H1 (cell line): ENCODE measurements at regions not wholly inside any gene's neighbourhood (a gene's known extent, or its start where the extent isn't known, plus 50 kb on each side); places are given as distances from the start of the nearest gene placed in this dataset.
A peak's percentile ranks its signal among the peaks of the same experiment; 100 is the strongest.

Experiments used
- CTCF ChIA-PET: fragments of 300-600 bp; sonication (Branson Sonifier 250); formaldehyde crosslinking; loops from one replicate; lab custom pipeline; 2021; ENCODE audit not compliant: partially characterized antibody; lab: Charles Lee
- POLR2A ChIA-PET: fragments of 300-600 bp; sonication (Branson Sonifier 250); formaldehyde crosslinking; loops from one replicate; lab custom pipeline; 2021; ENCODE audit warnings: inconsistent platforms; ENCODE audit not compliant: partially characterized antibody; lab: Charles Lee
- DNase-seq, 2 experiments: peaks; one replicate each; pipeline versions ENCODE4 v3.0.0 to v3.0.0-alpha.2; 2010 to 2022; ENCODE audit warnings: low spot score in 2 of 2, low read depth in 1 of 2, mixed read lengths in 1 of 2
- FAIRE-seq: peaks from 2 replicates; lab custom pipeline; 2011; peaks lifted over from hg19 to GRCh38; lab: Jason Lieb, UNC
- H2AFZ ChIP-seq: 2 replicates; pipeline ENCODE4 v1.8.1; 2012; ENCODE audit warnings: low read length, inconsistent platforms
- H2AK5ac ChIP-seq: 2 replicates; pipeline ENCODE4 v1.6.1; 2013; ENCODE audit warnings: low read depth, low read length
- H2BK120ac ChIP-seq: replicated peaks from 2 replicates; pipeline ENCODE3; 2013; ENCODE audit warnings: low read depth, low read length, inconsistent platforms
- H2BK12ac ChIP-seq: 2 replicates; pipeline ENCODE4 v1.6.1; 2013; ENCODE audit warnings: low read depth, low read length
- H2BK15ac ChIP-seq: 2 replicates; pipeline ENCODE4 v1.6.1; 2013; ENCODE audit warnings: low read length
- H2BK20ac ChIP-seq: 2 replicates; pipeline ENCODE4 v1.6.1; 2013; ENCODE audit warnings: low read length
- H2BK5ac ChIP-seq: 2 replicates; pipeline ENCODE4 v1.6.1; 2013; ENCODE audit warnings: low read depth, low read length
- H3K14ac ChIP-seq: 2 replicates; pipeline ENCODE4 v1.6.1; 2013; ENCODE audit warnings: inconsistent platforms; ENCODE audit not compliant: insufficient read length
- H3K18ac ChIP-seq: 2 replicates; pipeline ENCODE4 v1.6.1; 2013; ENCODE audit warnings: low read length; ENCODE audit errors: extremely low read depth
- H3K23ac ChIP-seq: 2 replicates; pipeline ENCODE4 v1.6.1; 2013; ENCODE audit warnings: inconsistent platforms; ENCODE audit not compliant: insufficient read length
- H3K23me2 ChIP-seq: 2 replicates; pipeline ENCODE4 v1.6.1; 2013; ENCODE audit warnings: low read depth, low read length
- H3K27ac ChIP-seq: 2 replicates; pipeline ENCODE4 v1.6.1; 2011; ENCODE audit warnings: low read depth, low read length, inconsistent platforms
- H3K27me3 ChIP-seq, 4 experiments: replicated peaks in 1 of 4; 1 replicate in 1 of 4; 2 replicates in 3 of 4; pipeline versions ENCODE4 v1.6.1 to v1.8.1; 2011 to 2013; ENCODE audit warnings: low read length in 3 of 4, mild to moderate bottlenecking in 3 of 4, inconsistent platforms in 2 of 4, mixed read lengths in 2 of 4, moderate library complexity in 1 of 4; ENCODE audit not compliant: control insufficient read depth in 3 of 4, insufficient read depth in 3 of 4; ENCODE audit errors: extremely low read depth in 1 of 4
- H3K36me3 ChIP-seq, 4 experiments: 2 replicates each; pipeline versions ENCODE4 v1.6.1 to v1.8.1; 2011 to 2013; ENCODE audit warnings: mild to moderate bottlenecking in 4 of 4, low read length in 3 of 4, moderate library complexity in 2 of 4, control low read depth in 1 of 4, inconsistent platforms in 1 of 4; ENCODE audit not compliant: insufficient read depth in 4 of 4, control insufficient read depth in 2 of 4
- H3K4ac ChIP-seq: replicated peaks from 2 replicates; pipeline ENCODE3; 2013; ENCODE audit warnings: low read length, low read depth, mixed read lengths, inconsistent platforms; ENCODE audit not compliant: insufficient read length
- H3K4me1 ChIP-seq, 4 experiments: replicated peaks in 1 of 4; 1 replicate in 1 of 4; 2 replicates in 3 of 4; pipeline versions ENCODE4 v1.6.1 to v1.8.1; 2011 to 2013; ENCODE audit warnings: low read length in 3 of 4, inconsistent platforms in 2 of 4, mixed read lengths in 1 of 4; ENCODE audit not compliant: insufficient read depth in 4 of 4, control insufficient read depth in 3 of 4
- H3K4me2 ChIP-seq, 2 experiments: 2 replicates each; pipeline versions ENCODE4 v1.6.1 to v1.8.1; 2011 to 2013; ENCODE audit warnings: low read depth in 2 of 2, low read length in 2 of 2, control low read depth in 1 of 2, inconsistent platforms in 1 of 2, mild to moderate bottlenecking in 1 of 2; ENCODE audit not compliant: insufficient read depth in 1 of 2
- H3K4me3 ChIP-seq, 4 experiments: fragments of 200-600, 300-600 bp in 1 of 4; sonication (generic), shearing (Covaris generic), sonication (Bioruptor Twin) in 1 of 4; 2 replicates each; pipeline versions ENCODE4 v1.5.1 to v1.8.1; 2011 to 2016; ENCODE audit warnings: low read length in 4 of 4, low read depth in 3 of 4, control low read depth in 2 of 4, inconsistent platforms in 2 of 4, mild to moderate bottlenecking in 2 of 4, mixed read lengths in 1 of 4, moderate library complexity in 1 of 4; ENCODE audit not compliant: insufficient read depth in 2 of 4; ENCODE audit errors: extremely low read depth in 1 of 4
- H3K56ac ChIP-seq: replicated peaks from 2 replicates; pipeline ENCODE3; 2013; ENCODE audit warnings: low read depth, mild to moderate bottlenecking, mixed read lengths, low read length, inconsistent platforms; ENCODE audit not compliant: insufficient read length
- H3K79me1 ChIP-seq: 2 replicates; pipeline ENCODE4 v1.6.1; 2013; ENCODE audit warnings: low read depth, low read length, control low read depth
- H3K79me2 ChIP-seq, 2 experiments: 2 replicates each; pipeline versions ENCODE4 v1.6.1 to v1.8.1; 2012 to 2013; ENCODE audit warnings: low read length in 2 of 2, mild to moderate bottlenecking in 2 of 2, inconsistent platforms in 1 of 2; ENCODE audit not compliant: insufficient read depth in 2 of 2, control insufficient read depth in 1 of 2
- H3K9ac ChIP-seq, 4 experiments: replicated peaks in 1 of 4; 1 replicate in 1 of 4; 2 replicates in 3 of 4; pipeline versions ENCODE4 v1.6.1 to v1.8.1; 2011 to 2013; ENCODE audit warnings: low read depth in 3 of 4, low read length in 3 of 4, control low read depth in 2 of 4, mild to moderate bottlenecking in 2 of 4, moderate library complexity in 2 of 4, inconsistent platforms in 1 of 4; ENCODE audit errors: extremely low read depth in 1 of 4
- H3K9me3 ChIP-seq, 2 experiments: 2 replicates each; pipeline versions ENCODE4 v1.6.1 to v1.8.1; 2012 to 2013; ENCODE audit warnings: mild to moderate bottlenecking in 2 of 2, moderate library complexity in 2 of 2, control low read depth in 1 of 2, inconsistent platforms in 1 of 2, low read depth in 1 of 2, low read length in 1 of 2, mixed read lengths in 1 of 2; ENCODE audit not compliant: insufficient read depth in 2 of 2
- H4K20me1 ChIP-seq, 2 experiments: replicated peaks in 1 of 2; 2 replicates each; pipeline versions ENCODE3 to v1.8.1; 2011 to 2013; ENCODE audit warnings: inconsistent platforms in 2 of 2, low read length in 2 of 2, mild to moderate bottlenecking in 1 of 2; ENCODE audit not compliant: insufficient read depth in 2 of 2, control insufficient read depth in 1 of 2
- H4K5ac ChIP-seq: 2 replicates; pipeline ENCODE4 v1.6.1; 2013; ENCODE audit warnings: low read length, low read depth, mixed read lengths, inconsistent platforms; ENCODE audit not compliant: insufficient read length
- H4K8ac ChIP-seq: 2 replicates; pipeline ENCODE4 v1.8.0; 2013; ENCODE audit warnings: mild to moderate bottlenecking, moderate library complexity, low read length, inconsistent platforms; ENCODE audit not compliant: insufficient read depth; ENCODE audit errors: extremely low read depth
- H4K91ac ChIP-seq: replicated peaks from 2 replicates; pipeline ENCODE3; 2013; ENCODE audit warnings: low read length, mixed read lengths, inconsistent platforms; ENCODE audit not compliant: insufficient read length
- CHD1 ChIP-seq: IDR thresholded peaks from 2 replicates; pipeline ENCODE4 v1.6.1; 2012; ENCODE audit warnings: low read depth, low read length, improper control_type of control experiment
- GABPA ChIP-seq: IDR thresholded peaks from 2 replicates; pipeline ENCODE4 v1.6.1; 2011; ENCODE audit warnings: mild to moderate bottlenecking, low read length, moderate library complexity, borderline replicate concordance; ENCODE audit not compliant: insufficient read depth
- MAX ChIP-seq: IDR thresholded peaks from 2 replicates; pipeline ENCODE4 v1.6.1; 2012; ENCODE audit warnings: inconsistent platforms
- RXRA ChIP-seq: IDR thresholded peaks from 2 replicates; pipeline ENCODE4 v1.6.1; 2011; ENCODE audit warnings: low read depth, mild to moderate bottlenecking, low read length, moderate library complexity; ENCODE audit not compliant: insufficient read depth
- SP1 ChIP-seq: IDR thresholded peaks from 2 replicates; pipeline ENCODE4 v1.6.1; 2011; ENCODE audit warnings: low read depth, low read length
- SUZ12 ChIP-seq: fragments of 200-600 bp; sonication (generic); IDR thresholded peaks from 2 replicates; pipeline ENCODE4 v1.6.1; 2012; ENCODE audit warnings: mild to moderate bottlenecking, inconsistent platforms, low read length, moderate library complexity, mixed read lengths
- WGBS, 2 experiments: shearing (Covaris generic) in 1 of 2; methylation state at CpG; one replicate each; pipeline versions ENCODE4 v1.1.6 to v1.1.7; 2013 to 2015; ENCODE audit warnings: low lambda C conversion rate in 2 of 2, mixed read lengths in 2 of 2, inconsistent platforms in 1 of 2, low coverage in 1 of 2, missing lambda C conversion rate in 1 of 2; ENCODE audit not compliant: insufficient replicate concordance in 2 of 2, insufficient coverage in 1 of 2, insufficient read length in 1 of 2; ENCODE audit errors: extremely low coverage in 1 of 2, missing lambda C conversion rate in 1 of 2; 5-methylcytosine and 5-hydroxymethylcytosine counted together

GRCh38 chr12:116481726-116482125 lies 77.5 kb upstream of the MAP1LC3B2 start:
- DNase-seq (no peak), FAIRE-seq (no peak)
- Histone ChIP-seq H3K23me2 (no peaks in the 10 kb centered on the region), H2BK15ac (no peak overlapping the region), H3K18ac (no peak overlapping the region; the same call in 1 of the 2 replicates), H3K36me3 (no peaks in the 10 kb centered on the region), H3K14ac (no peak overlapping the region), H3K4me3 (no peak overlapping the region), H4K8ac (no peak overlapping the region), H2AK5ac (no peak overlapping the region), H3K9me3 (peaks cover 3 to 8% of the 10 kb centered on the region in 2 experiments; a peak in 2 of 4 replicates), H3K4ac (peak overlapping the region; percentile 71), H3K79me2 (no peaks in the 10 kb centered on the region), H4K91ac (no peak overlapping the region), H3K23ac (no peak overlapping the region), H2AFZ (0 out of 2 replicates have a peak overlapping the region, but pooled peaks have one; percentile 32), H3K4me1 (no peaks in the 10 kb centered on the region; a peak in 1 of 7 replicates), H4K5ac (no peak overlapping the region), H4K20me1 (no peaks in the 10 kb centered on the region), H2BK5ac (no peak overlapping the region), H3K9ac (no peak overlapping the region), H2BK12ac (no peak overlapping the region), H3K27me3 (no peaks in the 10 kb centered on the region), H3K56ac (no peak overlapping the region), H2BK20ac (no peak overlapping the region), H3K4me2 (no peak overlapping the region), H3K27ac (no peak overlapping the region), H2BK120ac (no peak overlapping the region), H3K79me1 (no peaks in the 10 kb centered on the region)
- TF ChIP-seq MAX (no peak), SUZ12 (no peak), RXRA (no peak), GABPA (no peak), SP1 (no peak), CHD1 (no peak)
- POLR2A ChIA-PET, result interaction anchor here (0.9 kb wide), 1 partner anchor 12 kb away, joined by 3 read pairs; no protein-coding TSS in a partner anchor
- WGBS, 2 experiments, result 88% methylated on average over 9 of the region's 9 CpGs; no CpG with 5 or more reads in 1 of the 2 experiments
- CTCF ChIA-PET, result interaction anchor here (0.6 to 2.1 kb wide), 4 partner anchors 12 to 1981 kb away, joined by 3 to 9 read pairs (median 4); no protein-coding TSS in a partner anchor
